HG03103 (cell line): ENCODE measurements at regions not wholly inside any gene's neighbourhood (a gene's known extent, or its start where the extent isn't known, plus 50 kb on each side); places are given as distances from the start of the nearest gene placed in this dataset.

Experiments used
- ATAC-seq: cut with Tn5 transposase; IDR thresholded peaks from one replicate; pipeline ENCODE4 v1.9.1; 2021; ENCODE audit warnings: low read depth; ENCODE audit not compliant: unreplicated experiment

DNA sequence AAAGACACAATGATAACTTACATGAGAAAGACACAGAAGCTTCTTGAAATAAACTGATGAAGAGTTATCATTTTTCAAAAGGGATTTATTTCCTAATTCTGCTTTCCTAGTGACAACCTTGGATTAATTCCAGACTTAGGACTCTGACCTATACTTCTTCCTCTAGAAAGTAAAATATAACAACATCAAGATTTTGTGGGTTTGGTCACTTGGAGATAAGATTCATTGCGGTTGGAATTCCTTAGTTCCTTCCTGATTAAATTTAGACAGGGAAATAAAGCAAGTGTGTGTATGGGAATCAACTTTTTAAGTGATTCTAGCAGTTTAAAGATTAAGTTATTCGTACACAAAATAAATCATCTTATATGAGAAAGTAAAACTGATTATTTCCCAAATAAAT is 208.4 kb upstream of the CCDC150 start:
- no peak for ATAC-seq

DNA sequence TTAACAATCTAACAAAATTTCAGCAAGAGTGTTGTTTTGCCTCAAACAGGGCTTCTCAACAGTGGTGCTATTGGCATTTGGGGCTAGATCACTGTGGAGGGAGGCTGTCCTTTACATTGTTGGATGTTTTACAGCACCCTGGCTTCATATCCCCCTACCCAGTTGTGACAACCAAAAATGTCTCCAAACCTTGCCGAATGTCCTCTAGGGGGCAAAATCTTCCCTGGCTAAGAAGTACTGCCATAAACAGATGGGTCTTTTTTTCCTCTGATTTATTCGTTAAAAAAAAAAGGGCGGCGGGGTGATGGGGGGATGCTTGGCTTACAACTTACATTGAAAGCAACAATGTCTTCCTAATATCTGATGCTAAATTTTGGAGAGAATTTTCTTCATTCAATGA is 207.6 kb upstream of the CCDC150 start:
- ATAC-seq, result no peak

DNA sequence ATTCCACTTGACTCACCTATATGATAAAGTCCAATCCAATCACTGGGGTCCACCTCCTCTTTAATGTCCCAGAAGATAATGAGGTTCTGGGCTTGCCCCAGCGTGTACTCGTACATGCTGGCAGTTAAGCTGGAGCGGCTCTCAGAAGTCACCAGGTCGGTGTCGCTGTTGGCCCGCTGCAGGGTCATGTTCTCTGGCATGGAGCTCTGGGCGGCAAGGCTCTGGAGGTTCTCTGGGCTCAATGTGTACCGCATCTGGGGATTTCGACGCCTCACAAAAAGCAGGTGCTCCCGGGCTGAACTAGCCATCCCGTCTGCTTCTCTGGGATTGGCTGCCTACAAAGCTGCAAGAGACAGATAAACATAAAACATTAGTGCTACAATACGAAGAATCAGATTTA is 206.4 kb upstream of the CCDC150 start:
- no peak for ATAC-seq

DNA sequence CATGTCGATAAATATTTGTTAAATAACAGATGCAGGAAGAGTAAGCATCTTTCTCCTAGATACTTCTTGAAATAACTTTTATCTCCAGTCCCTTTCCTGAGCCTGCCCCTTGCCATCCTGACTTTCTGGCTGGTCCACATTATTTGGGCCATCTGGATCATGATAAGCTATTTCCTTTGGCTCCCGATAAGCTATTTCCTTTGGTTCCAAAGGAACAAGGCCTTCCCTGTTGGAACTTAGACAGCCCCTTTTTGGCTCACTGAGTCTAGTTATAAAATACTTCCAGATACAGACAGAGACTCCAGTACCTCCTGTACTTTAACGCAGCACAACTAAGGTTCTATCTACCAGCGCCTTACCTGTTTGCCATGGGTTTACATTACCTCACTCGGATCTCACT is 205.3 kb upstream of the CCDC150 start:
- ATAC-seq, result no peak

DNA sequence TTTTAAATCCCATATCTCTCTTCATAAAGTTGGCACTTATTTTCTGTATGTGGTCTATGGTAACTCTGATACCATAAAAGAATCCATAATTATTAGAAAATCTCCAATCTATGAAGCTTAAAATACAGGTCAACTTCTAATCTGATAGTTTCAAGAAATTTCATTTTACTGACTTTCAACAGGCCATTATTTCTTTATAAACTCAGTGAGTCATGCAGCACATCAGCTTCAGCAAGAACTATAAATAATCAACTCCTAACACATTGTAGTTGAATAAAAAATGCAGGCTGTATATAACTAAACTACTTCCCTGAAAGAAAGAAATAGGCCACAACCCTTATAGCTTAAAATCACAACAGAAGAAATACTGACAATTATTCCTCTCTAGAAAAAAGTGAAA is 204.3 kb upstream of the CCDC150 start:
- no peak for ATAC-seq

DNA sequence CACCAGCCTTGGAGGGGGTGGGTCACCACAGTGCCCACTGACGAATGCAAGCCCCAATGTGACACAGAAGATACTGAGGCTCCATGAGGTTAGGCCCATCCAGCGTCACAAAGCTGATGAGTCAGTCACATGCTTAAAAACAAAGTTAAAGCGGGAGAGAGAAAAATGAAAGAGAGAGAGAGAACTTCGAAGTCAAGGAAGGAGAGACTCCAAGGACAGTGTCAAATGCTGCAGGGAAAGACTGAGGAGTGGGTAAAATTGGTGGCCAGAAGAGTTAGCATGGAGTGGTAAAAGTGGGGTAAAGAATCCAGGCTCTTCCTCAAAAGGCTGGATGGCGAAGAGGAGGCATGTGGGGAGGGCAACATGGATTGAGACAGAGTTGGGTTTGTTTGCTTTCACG is 201.9 kb upstream of the CCDC150 start:
- no peak for ATAC-seq

DNA sequence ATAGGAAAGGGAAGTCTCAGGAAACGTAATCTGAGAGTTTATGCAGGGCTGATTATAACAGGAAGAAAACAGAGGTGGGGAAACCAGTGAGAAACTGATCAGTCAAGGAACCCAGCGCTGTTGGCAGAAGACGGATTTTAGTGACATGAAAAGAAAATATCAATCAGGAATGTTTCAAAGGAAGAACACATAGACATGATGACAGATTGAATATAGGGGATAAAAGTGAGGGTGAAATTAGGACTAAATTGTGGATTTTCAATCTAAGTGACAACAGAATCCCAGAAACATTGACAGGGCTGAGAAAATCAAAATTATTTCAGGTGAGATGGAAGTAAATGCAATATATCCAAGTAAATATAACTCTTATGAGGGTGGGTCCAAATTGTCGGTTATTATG is 199.8 kb upstream of the CCDC150 start:
- no peak for ATAC-seq

DNA sequence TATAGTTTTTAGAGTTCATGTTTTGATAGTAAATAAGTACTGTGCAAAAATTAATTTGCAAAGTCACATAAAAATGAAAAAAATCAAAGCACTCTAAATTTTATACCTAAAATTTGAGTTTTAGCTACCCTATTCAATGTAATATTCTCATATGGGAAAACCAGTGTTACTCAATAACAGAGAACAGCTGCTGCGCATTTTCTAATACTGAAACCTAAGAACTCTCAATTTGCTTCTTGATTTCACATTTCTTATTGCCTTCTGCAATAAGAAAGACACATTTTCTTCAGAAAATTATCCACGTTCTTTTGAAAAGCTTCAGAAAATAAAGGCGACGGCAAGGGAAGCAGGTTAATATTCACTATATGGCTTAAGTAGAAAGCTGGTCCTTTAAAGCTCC is 199.1 kb upstream of the CCDC150 start:
- ATAC-seq, result no peak

DNA sequence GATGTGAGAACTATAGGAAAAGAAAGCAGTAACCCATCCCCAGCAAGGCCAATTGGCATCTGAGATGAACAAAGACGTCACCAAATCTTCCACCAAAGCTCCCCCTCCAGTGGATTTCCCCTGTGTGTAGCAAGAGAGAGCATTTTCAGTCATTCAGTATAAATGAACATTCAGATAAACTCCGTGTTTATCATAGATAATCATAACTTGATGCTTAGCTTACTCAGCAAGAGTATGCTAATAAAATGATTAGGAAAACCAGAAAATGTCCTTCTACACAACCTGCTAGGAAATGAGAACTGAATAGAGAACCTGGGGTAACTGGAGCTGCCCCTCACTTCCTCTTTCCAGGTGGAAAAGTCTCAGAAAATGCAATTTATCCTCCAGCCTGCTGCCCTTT is 198.0 kb upstream of the CCDC150 start:
- ATAC-seq, result no peak

DNA sequence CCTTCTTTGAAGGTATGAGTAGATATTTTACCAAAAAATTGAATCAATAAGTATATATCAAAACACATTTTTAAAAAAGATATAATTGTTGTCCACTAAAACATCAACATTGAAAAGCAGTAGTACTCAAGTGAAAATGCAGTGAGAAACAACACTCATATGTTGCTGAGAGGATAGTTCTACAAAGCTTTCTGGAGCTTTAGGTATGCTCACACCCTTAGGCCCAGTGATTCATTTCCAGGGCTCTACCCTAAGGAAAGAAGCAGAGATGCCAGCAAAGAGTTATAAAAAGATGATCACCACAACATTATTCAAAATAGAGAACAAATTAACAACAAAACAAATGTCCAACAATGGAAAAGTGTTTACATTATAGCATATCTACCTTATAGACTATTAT is 197.3 kb upstream of the CCDC150 start:
- ATAC-seq, result no peak

DNA sequence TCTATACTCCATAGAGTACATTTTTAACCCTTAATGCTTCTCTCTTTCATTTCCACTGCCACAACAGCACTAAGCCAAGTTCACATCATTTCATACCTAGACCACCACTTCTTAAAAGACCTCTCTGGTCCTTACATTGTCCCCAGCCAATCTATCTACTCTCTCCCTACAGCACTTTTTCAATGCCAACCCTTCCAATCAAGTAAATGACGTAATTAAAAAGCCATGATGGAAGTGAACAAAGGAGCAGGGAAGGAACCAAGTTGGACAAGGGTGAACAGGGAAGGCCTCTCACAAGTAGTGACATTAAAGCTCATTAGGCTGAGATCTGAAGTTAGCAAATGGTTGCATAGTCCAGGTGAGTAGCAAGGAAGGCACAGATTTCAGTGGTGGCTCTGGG is 195.1 kb upstream of the CCDC150 start:
- no peak for ATAC-seq

DNA sequence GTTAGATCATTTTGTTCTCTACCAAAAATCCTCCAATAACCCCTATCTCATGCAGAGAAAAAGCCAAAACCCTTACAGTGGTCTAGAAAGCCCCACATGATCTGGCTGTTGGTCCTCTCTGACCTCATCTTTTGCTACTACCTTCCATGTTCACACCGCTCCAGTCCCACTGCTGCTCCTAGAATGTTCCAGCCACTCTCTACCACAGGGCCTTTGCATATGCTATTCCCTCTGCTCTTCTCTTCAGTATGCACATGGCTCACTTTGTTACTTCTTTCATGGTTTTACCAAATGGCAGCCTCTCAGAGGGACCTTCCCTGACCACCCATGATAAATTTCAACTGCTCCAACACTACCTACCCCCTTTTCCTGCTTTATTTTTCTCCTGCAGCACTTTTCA is 193.5 kb upstream of the CCDC150 start:
- ATAC-seq, result no peak

DNA sequence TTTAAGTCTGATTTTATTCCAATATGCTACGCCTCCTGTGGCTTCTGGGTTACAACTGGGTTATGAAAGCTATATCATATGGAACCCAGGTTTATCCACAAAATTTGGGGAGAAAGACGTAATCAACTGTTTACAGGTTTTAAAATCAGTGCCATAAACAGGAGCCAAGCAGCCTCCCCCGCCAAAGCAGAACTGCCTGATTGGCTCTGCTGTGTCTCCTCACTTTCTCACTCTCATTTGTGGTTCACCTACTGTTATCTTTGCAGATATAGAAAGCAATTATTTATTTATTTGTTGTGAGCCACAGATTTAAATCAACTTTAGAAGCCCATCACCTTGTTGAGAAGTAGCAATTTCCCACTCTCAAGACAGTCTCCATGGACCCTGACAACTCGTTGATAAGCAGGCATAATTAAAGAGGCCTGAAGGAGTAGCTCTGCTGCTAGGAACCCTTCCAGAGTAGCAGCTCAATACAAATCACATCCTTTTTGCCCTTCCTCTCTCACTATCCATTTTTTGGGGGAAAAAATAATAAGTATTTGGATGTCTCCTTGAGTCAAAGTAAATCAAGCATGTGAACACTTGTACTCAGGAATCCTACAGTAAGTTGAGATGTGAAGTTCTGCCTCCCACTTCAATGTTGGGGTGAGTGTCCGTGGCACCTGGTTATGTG is 191.0 kb upstream of the CCDC150 start:
- ATAC-seq, result no peak

DNA sequence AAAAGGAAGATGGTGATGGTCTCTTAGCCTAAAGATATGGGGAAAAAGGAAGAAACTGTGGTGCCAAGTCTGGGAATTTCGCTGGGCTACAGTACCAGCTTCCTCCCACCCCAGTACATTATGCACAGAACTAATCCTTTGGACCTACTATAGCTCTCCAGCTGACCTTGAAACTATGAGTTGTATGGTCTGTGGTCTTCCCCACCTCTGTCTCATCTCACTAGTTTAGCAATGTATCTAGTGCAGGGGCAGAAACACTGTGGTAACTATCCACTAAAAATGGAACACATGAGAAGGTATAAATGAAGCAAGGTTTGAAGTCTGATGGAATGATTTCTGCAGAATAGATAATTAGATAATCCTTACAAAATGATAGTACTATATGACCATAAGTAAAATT is 190.4 kb upstream of the CCDC150 start:
- no peak for ATAC-seq

DNA sequence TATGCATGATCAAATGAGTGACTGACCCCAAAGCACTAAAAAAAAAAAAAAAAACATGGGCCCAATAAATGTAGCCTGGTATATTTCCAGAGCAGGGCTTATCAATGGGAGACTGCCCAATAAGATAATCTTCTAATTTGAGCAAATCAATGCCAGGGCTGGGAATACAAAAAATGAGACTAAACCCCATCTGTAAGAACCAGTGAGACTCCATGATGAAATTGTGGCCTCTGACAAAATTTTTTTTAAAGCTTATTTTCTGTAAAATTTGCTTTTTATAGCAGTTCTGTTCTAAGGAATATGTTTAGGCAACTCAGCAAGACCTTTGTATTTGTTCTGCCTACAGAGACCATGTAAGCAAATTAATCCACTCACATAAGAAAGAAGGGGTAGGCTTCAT is 186.8 kb upstream of the CCDC150 start:
- no peak for ATAC-seq

DNA sequence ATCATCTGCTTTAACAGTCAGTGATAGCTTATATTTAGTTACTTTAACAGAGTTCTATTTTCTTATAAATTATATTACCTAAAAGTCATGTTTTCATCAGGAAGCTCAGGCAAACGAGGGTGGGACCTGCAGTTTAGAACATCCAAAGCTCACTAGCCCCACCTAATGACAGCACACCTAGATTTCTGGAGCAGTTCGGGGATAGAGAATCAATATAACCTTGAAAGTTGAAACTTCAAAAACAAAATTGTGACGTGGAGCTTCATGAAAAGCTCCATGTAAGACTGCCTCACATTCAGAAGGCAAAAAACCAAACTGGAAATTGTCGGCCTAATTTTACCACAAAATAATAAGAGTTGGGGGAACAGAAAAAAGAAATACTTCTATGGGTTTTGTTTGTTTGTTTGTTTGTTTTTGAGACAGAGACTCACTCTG is 185.9 kb upstream of the CCDC150 start:
- ATAC-seq, result no peak

DNA sequence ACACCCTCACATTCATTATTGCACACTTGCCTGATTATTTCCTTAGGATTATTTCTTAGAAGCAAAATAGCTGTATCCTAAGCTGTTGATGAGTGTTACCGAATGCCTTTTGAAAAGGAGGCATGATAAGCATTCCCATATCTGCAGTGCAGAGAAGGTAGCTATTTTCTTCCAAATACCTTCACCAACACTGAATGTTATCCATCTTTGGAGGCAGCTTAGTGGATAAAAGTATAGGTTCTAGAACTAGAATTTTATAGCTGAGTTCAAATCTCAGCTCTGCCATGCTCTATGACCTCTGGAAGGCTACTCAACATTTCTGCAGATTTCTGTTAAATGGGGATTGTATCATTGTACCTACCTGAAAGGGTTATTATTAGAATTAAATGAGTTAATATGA is 185.0 kb upstream of the CCDC150 start:
- no peak for ATAC-seq

DNA sequence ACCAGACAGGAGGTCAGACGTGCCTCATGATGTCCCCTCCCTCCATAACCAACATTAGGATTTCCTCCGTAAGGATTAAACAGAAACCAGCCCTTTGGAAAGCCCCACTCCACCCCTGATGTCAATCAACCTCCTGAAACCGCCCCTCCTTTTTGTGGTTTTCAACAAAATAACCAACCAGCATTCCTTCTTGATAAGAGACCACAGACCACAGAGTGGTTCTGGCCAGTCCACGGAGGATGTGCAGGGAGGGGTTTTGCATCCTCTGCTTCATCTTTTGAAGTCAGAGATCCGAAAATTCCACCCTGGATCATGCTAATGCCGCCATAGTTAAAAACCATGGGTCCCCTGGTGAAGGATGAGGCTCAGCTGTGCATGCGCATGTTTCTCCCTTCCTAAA is 180.0 kb upstream of the CCDC150 start:
- ATAC-seq, result no peak

DNA sequence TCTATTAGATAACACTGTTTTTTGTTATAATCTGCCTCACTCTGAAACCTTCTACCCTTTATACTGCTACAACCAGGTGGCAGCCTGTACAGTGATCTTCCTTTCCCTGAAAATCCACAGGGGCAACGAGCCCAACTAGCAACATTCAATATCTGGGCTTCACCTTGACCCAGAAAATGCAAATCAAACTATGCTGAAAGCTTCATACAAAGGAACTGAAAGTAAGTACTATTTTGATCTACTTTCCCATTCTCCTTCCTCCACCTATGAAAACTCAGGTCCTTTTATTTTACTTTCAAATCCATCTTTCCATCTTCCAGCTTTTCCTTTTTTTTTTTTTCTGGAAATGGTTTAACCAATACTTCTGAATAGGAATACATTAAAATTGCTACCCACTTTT is 175.8 kb upstream of the CCDC150 start:
- no peak for ATAC-seq

DNA sequence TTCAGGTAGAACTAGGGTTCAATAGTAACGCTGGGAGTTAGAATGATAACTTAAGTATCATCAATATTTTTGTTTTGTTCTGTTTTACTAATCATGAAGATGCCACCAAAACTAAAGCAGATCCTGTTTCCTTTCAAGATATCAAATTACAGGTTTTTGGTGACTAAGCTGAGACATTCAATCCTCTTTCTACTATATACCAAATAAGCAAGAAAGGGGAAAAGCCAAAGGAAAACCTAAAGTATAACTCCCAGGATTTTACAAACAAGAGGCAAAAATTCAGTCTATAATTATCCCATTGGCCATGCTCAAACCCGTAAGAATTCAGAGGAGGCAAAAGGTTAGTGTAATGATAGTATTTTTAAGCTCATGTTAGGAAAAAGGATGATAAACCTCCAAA is 175.2 kb upstream of the CCDC150 start:
- ATAC-seq, result no peak

DNA sequence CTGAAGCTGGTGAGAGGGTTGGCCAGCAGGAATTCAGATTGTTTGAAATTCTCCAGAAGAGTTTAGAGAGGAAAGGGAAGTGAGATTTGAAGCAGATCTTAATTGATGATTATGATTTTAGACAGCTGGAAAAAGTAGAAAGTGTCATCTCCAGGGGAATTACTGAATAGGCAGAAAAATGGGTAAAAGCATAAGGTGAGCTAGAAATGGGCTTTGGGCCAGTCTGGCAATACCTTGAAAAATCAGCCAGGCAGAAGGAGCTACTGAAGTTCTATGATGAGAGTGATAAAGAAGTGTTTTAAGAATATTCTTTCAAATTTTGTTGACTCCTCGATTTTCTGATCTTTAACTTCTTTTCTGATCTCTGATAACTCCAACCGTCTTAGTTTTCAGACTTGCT is 172.9 kb upstream of the CCDC150 start:
- no peak for ATAC-seq

DNA sequence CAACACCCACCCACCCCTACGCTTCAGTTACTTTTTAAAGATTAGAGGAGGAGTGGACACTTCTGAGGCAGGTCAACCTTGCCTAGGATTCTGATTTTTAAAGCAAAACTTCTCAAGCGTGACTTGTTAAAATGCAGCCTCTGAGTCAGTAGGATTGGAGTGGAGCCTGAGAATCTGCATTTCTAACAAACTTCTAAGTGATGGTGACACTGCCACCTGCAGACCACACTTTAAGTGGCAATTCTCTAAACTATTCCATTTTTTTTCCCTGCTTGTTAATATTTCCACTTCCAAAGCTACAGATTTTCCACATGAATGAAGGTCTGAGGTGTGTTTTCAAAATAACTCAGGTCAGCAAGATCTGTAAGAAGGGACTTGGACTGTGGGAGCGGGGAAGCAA is 171.1 kb upstream of the CCDC150 start:
- ATAC-seq, result no peak

DNA sequence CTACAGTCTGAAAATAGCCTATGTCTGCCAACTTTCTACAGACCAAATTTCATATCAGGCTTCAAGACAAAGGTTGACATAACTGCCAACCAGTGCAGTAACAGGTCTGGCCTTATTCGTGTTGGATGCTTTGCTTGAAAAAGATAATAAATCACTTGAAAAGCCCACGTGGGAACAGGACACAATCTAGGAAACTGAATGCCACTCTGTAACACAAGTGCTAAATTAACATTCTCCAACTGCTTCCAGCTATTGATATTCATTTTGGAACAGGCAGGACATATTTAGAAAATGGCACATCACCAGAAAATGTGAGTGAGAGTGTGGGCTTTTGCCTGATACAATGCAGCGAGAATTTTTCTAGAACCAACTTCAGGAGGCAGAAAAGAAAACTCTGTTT is 165.9 kb upstream of the CCDC150 start:
- no peak for ATAC-seq
